Activated CD4-positive, alpha-beta T cell treated with anti-CD3 and anti-CD28 coated beads, Interleukin-2, amount 10 ng/mL, durations not matched to agents 7 days and 5 days (primary cell): ENCODE measurements at regions not wholly inside any gene's neighbourhood (a gene's known extent, or its start where the extent isn't known, plus 50 kb on each side); places are given as distances from the start of the nearest gene placed in this dataset.

ENCODE experiments used
- CTCF ChIA-PET: fragments of 350-600 bp; sonication (Branson Sonifier 250); formaldehyde crosslinking; loops from one replicate; lab custom pipeline; 2021; ENCODE audit warnings: antibody characterized with exemption; lab: Charles Lee
- POLR2A ChIA-PET: fragments of 350-600 bp; sonication (Branson Sonifier 250); formaldehyde crosslinking; loops from one replicate; lab custom pipeline; 2021; ENCODE audit warnings: antibody characterized with exemption; lab: Charles Lee
- DNase-seq: peaks from one replicate; pipeline ENCODE4 v3.0.0-alpha.2; 2020
- H3K27ac Mint-ChIP-seq: one replicate; pipeline ENCODE4 v1.8.0; 2021; ENCODE audit warnings: mild to moderate bottlenecking, moderate library complexity, mixed read lengths
- H3K27me3 Mint-ChIP-seq: one replicate; pipeline ENCODE4 v1.8.0; 2021; ENCODE audit warnings: mixed read lengths
- H3K36me3 Mint-ChIP-seq: one replicate; pipeline ENCODE4 v1.8.0; 2021; ENCODE audit warnings: low read depth, mixed read lengths
- H3K4me1 Mint-ChIP-seq: one replicate; pipeline ENCODE4 v1.8.0; 2021; ENCODE audit warnings: mixed read lengths
- H3K4me3 Mint-ChIP-seq: one replicate; pipeline ENCODE4 v1.8.0; 2021; ENCODE audit warnings: mild to moderate bottlenecking, moderate library complexity, mixed read lengths
- H3K9me3 Mint-ChIP-seq: one replicate; pipeline ENCODE4 v1.8.0; 2021; ENCODE audit warnings: mixed read lengths

DNA sequence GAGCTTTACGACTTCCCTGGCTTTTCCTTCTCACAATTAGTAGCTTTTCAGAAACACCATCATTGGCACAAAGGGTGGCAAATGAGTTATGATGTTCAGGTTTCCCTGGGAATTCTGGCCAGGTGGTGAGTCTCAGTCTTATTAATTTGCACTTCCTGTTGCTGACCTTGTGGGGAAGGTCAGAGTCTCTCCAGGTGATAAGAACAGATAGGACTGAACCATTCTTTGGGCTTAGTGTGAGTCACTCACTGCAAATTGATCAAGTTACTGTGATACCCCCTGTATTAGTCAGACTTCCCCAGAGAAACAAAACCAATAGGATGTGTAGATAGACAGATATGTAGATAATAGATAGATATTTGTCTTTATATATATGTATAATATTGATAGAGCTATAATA, 53.8 kb upstream of the RANBP3L start:
- Mint-ChIP-seq H3K4me3 (no peak overlapping the region), H3K27ac (no peak overlapping the region), H3K4me1 (no peaks in the 10 kb centered on the region), H3K9me3 (no peaks in the 10 kb centered on the region), H3K36me3 (no peaks in the 10 kb centered on the region), H3K27me3 (peaks cover 10% of the 10 kb centered on the region)
- DNase-seq, result no peak
- ChIA-PET CTCF (interaction anchor here (1.3 kb wide), 1 partner anchor 11 kb away, joined by 3 read pairs; no protein-coding TSS in a partner anchor), POLR2A (no interaction called here)

DNA sequence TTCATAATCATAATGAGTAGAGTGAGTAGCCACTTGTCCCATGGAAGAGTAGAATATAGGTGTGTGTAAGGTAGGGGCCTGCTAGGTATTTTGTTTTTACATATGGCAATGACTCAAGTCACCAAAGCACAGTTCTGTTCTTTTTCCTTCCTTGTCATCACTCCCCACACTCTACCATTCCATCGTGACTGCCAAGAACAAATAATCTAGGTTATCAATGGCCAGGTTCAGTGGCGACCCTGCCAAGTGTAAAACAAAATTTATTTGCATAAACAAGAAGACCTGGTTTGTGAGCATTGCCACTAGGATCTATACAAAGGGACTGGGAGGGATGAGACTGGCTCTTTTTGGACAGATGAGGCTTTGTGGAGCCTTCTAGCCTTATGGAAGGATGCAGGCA, 55.2 kb upstream of the RANBP3L start:
- H3K4me3 Mint-ChIP-seq, result no peak overlapping the region
- POLR2A ChIA-PET, result no interaction called here
- no peaks in the 10 kb centered on the region for H3K4me1 Mint-ChIP-seq
- no peaks in the 10 kb centered on the region for H3K36me3 Mint-ChIP-seq
- no peak overlapping the region for H3K27ac Mint-ChIP-seq
- no peak for DNase-seq
- CTCF ChIA-PET, result no interaction called here
- no peaks in the 10 kb centered on the region for H3K9me3 Mint-ChIP-seq
- peaks cover 7% of the 10 kb centered on the region for H3K27me3 Mint-ChIP-seq

DNA sequence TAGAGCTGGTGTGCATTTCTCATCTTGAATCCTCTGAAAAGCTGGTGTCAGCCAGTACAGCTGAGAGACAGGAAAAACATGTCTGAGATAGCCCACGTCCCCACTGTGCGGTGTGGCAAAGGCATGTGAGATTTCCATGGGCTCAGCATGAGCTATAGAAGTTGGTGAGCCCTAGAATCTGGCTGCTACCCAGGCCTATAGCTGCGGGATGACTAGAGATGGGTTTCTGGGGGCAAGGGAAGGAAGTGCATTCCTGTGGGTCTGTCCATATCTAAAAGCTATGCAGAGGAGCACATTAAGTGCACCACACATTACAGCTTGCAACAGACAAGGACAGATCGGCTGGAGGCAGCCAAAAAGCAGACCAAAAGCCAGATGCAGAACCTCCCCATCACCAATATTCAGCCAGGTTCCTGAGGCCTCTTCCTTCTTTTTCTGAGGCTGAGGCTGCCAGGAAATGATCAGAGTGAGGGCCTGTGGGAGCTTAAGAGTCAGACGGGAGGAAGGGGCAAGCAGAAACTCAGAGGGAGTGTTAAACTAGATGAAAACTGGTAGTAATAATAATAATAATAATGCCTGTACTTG, 55.8 kb upstream of the RANBP3L start:
- DNase-seq, result no peak
- no peaks in the 10 kb centered on the region for H3K9me3 Mint-ChIP-seq
- H3K4me3 Mint-ChIP-seq, result no peak overlapping the region
- POLR2A ChIA-PET, result no interaction called here
- CTCF ChIA-PET, result interaction anchor here (1.2 kb wide), 1 partner anchor 29 kb away, joined by 3 read pairs; no protein-coding TSS in a partner anchor
- peaks cover 7% of the 10 kb centered on the region for H3K27me3 Mint-ChIP-seq
- no peak overlapping the region for H3K27ac Mint-ChIP-seq
- no peaks in the 10 kb centered on the region for H3K36me3 Mint-ChIP-seq
- no peaks in the 10 kb centered on the region for H3K4me1 Mint-ChIP-seq

DNA sequence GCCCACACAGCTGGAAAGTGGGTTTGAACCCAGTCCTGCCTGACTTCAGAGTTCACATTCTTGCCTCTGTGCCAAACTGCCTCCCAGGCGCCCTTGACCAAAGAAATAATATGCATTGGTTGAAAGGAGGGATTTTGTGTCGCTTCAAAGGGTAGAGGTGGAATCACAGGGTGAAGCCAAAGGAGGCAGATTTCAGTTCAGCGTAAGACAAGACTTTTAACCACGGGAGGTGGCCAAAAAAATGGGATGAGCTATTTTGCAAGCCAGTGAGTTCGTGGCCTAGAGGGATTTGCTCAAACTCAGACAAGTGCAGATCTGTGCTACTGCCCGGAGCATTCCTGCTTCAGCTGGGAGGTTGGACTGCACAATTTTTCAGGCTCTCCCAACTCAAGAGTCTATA, 57.6 kb upstream of the RANBP3L start:
- ChIA-PET POLR2A (no interaction called here), CTCF (no interaction called here)
- Mint-ChIP-seq H3K4me3 (no peak overlapping the region), H3K9me3 (no peaks in the 10 kb centered on the region), H3K36me3 (no peaks in the 10 kb centered on the region), H3K27me3 (no peaks in the 10 kb centered on the region), H3K4me1 (no peaks in the 10 kb centered on the region), H3K27ac (no peak overlapping the region)
- DNase-seq, result no peak

DNA sequence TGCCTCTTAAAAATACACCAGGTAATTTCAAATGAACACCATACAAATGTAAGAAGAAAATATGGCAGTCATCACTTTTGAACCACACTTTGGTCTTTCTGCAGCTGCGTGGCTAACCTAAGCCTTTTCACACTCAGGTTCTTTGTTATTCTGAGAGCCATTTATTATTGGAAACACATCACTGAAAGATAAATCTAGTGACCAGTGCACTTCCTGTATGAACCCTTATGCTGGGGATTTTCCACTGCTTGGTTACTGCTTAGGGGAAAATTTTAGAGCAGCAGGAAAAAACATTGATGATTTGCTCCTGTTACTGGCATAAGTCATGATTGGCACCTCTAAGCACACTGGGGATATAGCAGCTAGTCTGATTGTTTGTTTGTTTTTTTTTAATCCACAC, 58.6 kb upstream of the RANBP3L start:
- Mint-ChIP-seq H3K36me3 (no peaks in the 10 kb centered on the region), H3K27me3 (no peaks in the 10 kb centered on the region), H3K27ac (no peak overlapping the region), H3K4me3 (no peak overlapping the region), H3K9me3 (no peaks in the 10 kb centered on the region), H3K4me1 (no peaks in the 10 kb centered on the region)
- no peak for DNase-seq
- ChIA-PET CTCF (no interaction called here), POLR2A (no interaction called here)

DNA sequence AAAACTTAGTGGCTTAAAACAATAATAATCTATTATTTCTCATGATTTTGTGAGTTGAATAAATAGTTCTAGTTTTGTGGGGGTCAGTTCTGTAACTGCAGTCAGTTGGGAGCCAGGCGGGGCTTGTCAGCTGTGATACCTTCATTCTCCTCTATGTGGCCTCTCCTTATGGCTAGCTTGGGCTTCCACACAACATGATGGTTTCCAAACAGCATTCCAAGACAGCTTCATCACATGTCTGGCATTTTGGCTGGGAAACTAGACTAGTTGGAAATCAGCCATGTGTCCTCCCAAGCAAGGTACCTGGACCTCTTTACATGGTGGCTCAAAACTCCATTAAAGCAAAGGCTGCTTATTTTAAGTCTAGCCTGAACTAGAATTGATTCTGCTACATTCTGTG, 61.4 kb upstream of the RANBP3L start:
- Mint-ChIP-seq H3K4me3 (no peak overlapping the region), H3K27me3 (no peaks in the 10 kb centered on the region), H3K4me1 (no peaks in the 10 kb centered on the region), H3K27ac (no peak overlapping the region), H3K36me3 (no peaks in the 10 kb centered on the region), H3K9me3 (no peaks in the 10 kb centered on the region)
- ChIA-PET CTCF (no interaction called here), POLR2A (no interaction called here)
- DNase-seq, result no peak

DNA sequence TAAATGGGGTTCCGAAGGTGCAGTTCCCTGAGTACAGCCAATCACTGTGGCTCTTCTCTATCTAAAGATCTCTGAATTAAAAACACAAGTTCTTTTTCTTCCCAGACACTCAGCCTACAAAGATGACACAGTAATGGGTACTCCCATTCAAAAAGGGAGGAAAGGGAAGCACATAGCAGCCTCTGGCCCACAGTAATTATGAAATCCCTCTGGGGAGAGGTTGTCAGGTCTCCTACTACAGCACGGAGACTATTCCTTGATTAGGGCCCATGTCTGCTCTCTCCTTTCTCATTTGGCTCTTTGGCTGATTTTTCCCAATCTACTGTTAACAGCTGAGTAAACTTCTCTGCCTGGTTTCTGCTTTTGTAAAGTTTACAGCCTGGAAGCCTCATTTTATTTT, 62.0 kb upstream of the RANBP3L start:
- no peaks in the 10 kb centered on the region for H3K36me3 Mint-ChIP-seq
- H3K9me3 Mint-ChIP-seq, result no peaks in the 10 kb centered on the region
- H3K27me3 Mint-ChIP-seq, result no peaks in the 10 kb centered on the region
- no peaks in the 10 kb centered on the region for H3K4me1 Mint-ChIP-seq
- ChIA-PET CTCF (no interaction called here), POLR2A (no interaction called here)
- no peak for DNase-seq
- no peak overlapping the region for H3K4me3 Mint-ChIP-seq
- no peak overlapping the region for H3K27ac Mint-ChIP-seq

DNA sequence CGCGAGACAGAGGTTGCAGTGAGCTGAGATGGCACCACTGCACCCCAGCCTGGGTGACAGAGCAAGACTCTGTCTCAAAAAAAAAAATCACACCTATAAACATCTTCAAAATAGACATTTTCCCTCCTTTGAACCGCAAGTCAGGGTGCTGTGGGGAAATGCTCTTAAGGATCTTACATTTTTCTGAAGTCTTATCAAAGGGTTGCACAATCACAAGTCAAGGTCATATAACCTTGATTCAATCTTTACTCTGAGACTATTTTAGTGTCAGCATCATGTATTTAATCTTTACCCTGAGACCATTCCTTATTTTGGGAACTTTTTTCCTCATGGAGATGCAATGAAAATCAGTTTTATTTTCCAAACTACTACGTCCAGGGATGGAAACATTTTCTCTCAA, 62.8 kb upstream of the RANBP3L start:
- Mint-ChIP-seq H3K27ac (no peak overlapping the region), H3K27me3 (no peaks in the 10 kb centered on the region), H3K4me3 (no peak overlapping the region), H3K36me3 (no peaks in the 10 kb centered on the region), H3K9me3 (no peaks in the 10 kb centered on the region), H3K4me1 (no peaks in the 10 kb centered on the region)
- ChIA-PET POLR2A (no interaction called here), CTCF (no interaction called here)
- no peak for DNase-seq

DNA sequence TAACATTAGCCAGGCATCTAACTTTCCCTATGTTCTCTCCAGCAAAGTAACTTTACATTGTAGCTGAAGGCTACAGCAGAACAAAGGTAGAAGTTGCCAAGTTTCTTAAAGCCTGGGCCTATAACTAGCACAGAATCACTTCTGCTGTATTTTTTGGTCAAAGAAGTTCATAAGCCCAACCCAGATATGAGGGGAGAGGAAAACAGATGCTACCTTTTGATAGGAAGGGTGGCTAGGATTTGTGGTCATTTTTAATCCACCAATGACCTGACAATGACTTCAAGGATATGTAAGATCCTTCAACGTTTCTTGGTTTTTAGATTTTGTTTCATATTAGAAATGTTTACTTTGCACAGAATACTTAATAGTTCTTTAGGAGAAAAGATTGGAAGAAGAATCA, 64.2 kb upstream of the RANBP3L start:
- POLR2A ChIA-PET, result no interaction called here
- CTCF ChIA-PET, result no interaction called here
- no peaks in the 10 kb centered on the region for H3K4me1 Mint-ChIP-seq
- H3K27me3 Mint-ChIP-seq, result no peaks in the 10 kb centered on the region
- H3K27ac Mint-ChIP-seq, result no peak overlapping the region
- H3K36me3 Mint-ChIP-seq, result no peaks in the 10 kb centered on the region
- H3K9me3 Mint-ChIP-seq, result peaks cover 4% of the 10 kb centered on the region
- no peak for DNase-seq
- H3K4me3 Mint-ChIP-seq, result no peak overlapping the region

DNA sequence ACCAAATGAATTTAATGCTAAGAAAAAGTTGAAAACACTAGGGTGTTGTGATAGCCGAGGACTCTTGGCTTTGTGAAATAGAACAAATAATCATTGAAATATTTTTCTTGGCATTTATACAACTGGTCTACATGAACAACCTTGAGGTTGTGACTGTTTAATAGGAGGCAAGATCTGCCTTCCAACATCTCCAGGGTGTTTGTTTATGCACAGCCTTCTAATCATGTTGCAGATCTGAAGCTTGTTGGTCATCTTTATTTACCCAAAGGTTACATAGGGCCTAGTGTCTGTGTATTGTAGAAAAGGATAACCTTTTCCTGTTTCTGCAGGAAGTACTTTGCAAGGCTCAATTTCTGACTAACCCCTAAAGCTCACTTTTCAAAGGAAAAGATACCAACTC, 65.2 kb upstream of the RANBP3L start:
- Mint-ChIP-seq H3K27me3 (no peaks in the 10 kb centered on the region), H3K4me1 (no peaks in the 10 kb centered on the region), H3K4me3 (no peak overlapping the region), H3K36me3 (no peaks in the 10 kb centered on the region), H3K27ac (no peak overlapping the region), H3K9me3 (peaks cover 4% of the 10 kb centered on the region)
- no peak for DNase-seq
- POLR2A ChIA-PET, result no interaction called here
- CTCF ChIA-PET, result interaction anchor here (1.0 to 1.5 kb wide), 2 partner anchors 10 to 11 kb away, joined by 3 read pairs; no protein-coding TSS in a partner anchor

DNA sequence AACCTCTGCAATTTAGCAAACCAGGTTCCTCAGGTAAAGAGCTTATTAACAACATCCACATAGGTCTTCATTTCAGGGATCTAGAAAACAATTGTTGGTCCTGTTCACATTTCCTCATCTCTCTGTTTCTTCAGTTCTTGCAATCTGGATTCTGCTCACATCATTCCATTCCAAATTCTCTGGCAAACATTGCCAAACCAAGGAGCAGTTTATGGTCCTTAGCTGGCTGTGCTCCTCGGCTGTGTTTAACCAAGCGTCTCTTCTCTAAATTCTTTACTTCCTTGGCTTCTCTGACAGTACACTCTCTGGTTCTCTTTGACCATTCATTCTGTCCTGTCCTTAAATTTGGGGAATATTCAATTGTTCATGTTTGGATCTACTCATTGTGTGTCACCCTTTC, 65.8 kb upstream of the RANBP3L start:
- CTCF ChIA-PET, result interaction anchor here (1.5 kb wide), 1 partner anchor 9 kb away, joined by 3 read pairs; no protein-coding TSS in a partner anchor
- H3K4me1 Mint-ChIP-seq, result no peaks in the 10 kb centered on the region
- DNase-seq, result no peak
- no peaks in the 10 kb centered on the region for H3K27me3 Mint-ChIP-seq
- H3K9me3 Mint-ChIP-seq, result peaks cover 4% of the 10 kb centered on the region
- H3K4me3 Mint-ChIP-seq, result no peak overlapping the region
- H3K36me3 Mint-ChIP-seq, result no peaks in the 10 kb centered on the region
- POLR2A ChIA-PET, result no interaction called here
- no peak overlapping the region for H3K27ac Mint-ChIP-seq

DNA sequence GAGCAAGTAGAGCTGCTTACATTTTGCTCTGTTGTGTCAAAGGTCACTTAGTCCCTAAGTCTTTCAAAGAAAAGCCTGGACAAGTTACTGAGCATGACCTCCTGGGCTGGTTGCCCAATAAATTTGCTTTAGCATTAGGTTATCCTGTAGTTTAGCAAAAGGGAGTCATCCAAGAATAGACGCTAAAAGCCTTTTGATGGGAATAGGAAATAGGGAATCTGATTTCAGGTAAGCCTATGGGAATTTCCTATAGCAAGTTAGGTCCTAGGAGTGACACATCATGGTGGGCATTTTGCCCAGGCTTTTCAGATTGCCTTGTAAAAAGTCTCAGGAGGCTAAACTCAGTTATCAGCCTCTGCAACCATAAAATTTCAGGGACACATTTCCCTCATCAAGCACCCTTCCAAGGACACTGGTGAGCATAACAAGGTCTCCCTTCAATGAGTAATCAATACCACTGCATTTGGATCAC, 67.6 kb upstream of the RANBP3L start:
- Mint-ChIP-seq H3K4me3 (no peak overlapping the region), H3K27ac (no peak overlapping the region), H3K27me3 (no peaks in the 10 kb centered on the region), H3K4me1 (no peaks in the 10 kb centered on the region), H3K36me3 (no peaks in the 10 kb centered on the region), H3K9me3 (peaks cover 4% of the 10 kb centered on the region)
- ChIA-PET POLR2A (no interaction called here), CTCF (no interaction called here)
- no peak for DNase-seq

DNA sequence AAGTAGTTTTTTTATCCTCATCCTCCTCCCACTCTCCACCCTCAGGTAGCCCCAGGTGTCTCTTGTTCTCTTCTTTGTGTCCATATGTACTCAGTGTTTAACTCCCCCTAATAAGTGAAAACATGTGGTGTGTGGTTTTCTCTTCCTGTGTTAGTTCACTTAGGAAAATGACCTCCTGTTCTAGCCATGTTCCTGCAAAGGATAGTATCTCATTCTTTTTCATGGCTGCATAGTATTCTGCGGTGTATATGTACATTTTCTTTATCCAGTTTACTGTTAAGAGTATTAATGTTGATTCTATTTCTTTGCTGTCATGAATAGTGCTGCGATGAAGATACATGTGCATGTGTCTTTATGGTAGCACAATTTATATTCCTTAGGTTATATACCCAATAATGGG, 68.4 kb upstream of the RANBP3L start:
- Mint-ChIP-seq H3K4me1 (no peaks in the 10 kb centered on the region), H3K27me3 (no peaks in the 10 kb centered on the region), H3K9me3 (peaks cover 4% of the 10 kb centered on the region), H3K36me3 (no peaks in the 10 kb centered on the region), H3K4me3 (no peak overlapping the region), H3K27ac (no peak overlapping the region)
- POLR2A ChIA-PET, result no interaction called here
- no peak for DNase-seq
- CTCF ChIA-PET, result no interaction called here

DNA sequence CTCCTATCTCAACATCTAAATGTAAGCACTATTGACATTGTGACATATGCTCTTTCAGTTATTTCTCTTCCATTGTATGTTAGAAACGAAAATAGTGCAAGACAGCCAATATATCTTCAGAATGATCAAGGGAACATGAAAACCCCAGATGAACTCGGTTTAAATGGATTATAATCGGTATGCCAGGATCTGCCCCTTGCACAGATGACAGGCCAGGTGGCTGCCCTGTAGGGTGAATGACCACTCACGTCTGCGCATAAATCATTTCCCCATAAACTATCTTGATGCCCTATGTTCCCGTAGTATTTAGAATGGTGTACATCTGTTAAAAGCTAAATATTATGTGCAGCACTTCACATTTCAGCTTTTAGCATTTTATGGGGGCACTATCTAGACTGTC, 69.7 kb upstream of the RANBP3L start:
- Mint-ChIP-seq H3K27me3 (no peaks in the 10 kb centered on the region), H3K4me3 (no peak overlapping the region), H3K27ac (no peak overlapping the region), H3K9me3 (peaks cover 4% of the 10 kb centered on the region), H3K36me3 (no peaks in the 10 kb centered on the region), H3K4me1 (no peaks in the 10 kb centered on the region)
- ChIA-PET POLR2A (no interaction called here), CTCF (no interaction called here)
- no peak for DNase-seq
